Testis (tissue), 2 donors: ENCODE measurements at regions not wholly inside any gene's neighbourhood (a gene's known extent, or its start where the extent isn't known, plus 50 kb on each side); places are given as distances from the start of the nearest gene placed in this dataset.

ENCODE experiments used
- DNase-seq: peaks from one replicate; pipeline ENCODE4 v3.0.0-alpha.2; 2019
- H3K27ac ChIP-seq, 2 donors: fragments of 200-600 bp; sonication (generic); one replicate each; pipeline ENCODE4 v1.5.1; 2019
- H3K27me3 ChIP-seq: fragments of 200-600 bp; sonication (generic); one replicate; pipeline ENCODE4 v1.5.1; 2019
- H3K36me3 ChIP-seq: fragments of 200-600 bp; sonication (generic); one replicate; pipeline ENCODE4 v1.5.1; 2017; ENCODE audit warnings: low read depth; ENCODE audit errors: missing control alignments
- H3K4me1 ChIP-seq: fragments of 200-600 bp; sonication (generic); one replicate; pipeline ENCODE4 v1.5.1; 2019
- H3K4me3 ChIP-seq, 2 donors: fragments of 200-600 bp; sonication (generic); one replicate each; pipeline ENCODE4 v1.5.1; 2017 to 2019
- H3K9me3 ChIP-seq: fragments of 200-600 bp; sonication (generic); one replicate; pipeline ENCODE4 v1.5.1; 2017
- CTCF ChIP-seq, 3 experiments: fragments of 450-650 bp in 2 of 3; fragments of 200-600 bp in 1 of 3; sonication (generic) in 1 of 3; IDR thresholded peaks; one replicate each; pipeline ENCODE4 v1.5.1; 2016 to 2019; ENCODE audit warnings: antibody characterized with exemption in 3 of 3, mild to moderate bottlenecking in 2 of 3, moderate library complexity in 1 of 3
- POLR2A ChIP-seq: fragments of 450-650 bp; IDR thresholded peaks from one replicate; pipeline ENCODE4 v1.6.1; 2017; ENCODE audit warnings: antibody characterized with exemption, mild to moderate bottlenecking, moderate library complexity
- WGBS, 2 donors: methylation state at CpG; one replicate each; pipeline ENCODE4 v1.1.5; 2018; 5-methylcytosine and 5-hydroxymethylcytosine counted together
- intact Hi-C: fragments of 100-400 bp; cut with DNase I; formaldehyde crosslinking; loops from one replicate; pipeline ENCODE4 v1.15.1; 2023; ENCODE audit warnings: low total_unique reads

GRCh38 chr20:20812136-20812535 lies 99.7 kb upstream of the RALGAPA2 start:
- WGBS, 2 donors: 59 to 67% methylated on average over 5 of the region's 5 CpGs
- H3K27ac ChIP-seq: no peak overlapping the region

GRCh38 chr20:20808016-20808415 lies 95.6 kb upstream of the RALGAPA2 start:
- TF ChIP-seq CTCF (IDR thresholded peaks at IDR 0.05): no peak
- TF ChIP-seq POLR2A: no peak
- Histone ChIP-seq H3K9me3 (no peaks in the 10 kb centered on the region), H3K27me3 (no peaks in the 10 kb centered on the region), H3K4me1 (no peaks in the 10 kb centered on the region), H3K36me3 (no peaks in the 10 kb centered on the region), H3K27ac (no peak overlapping the region), H3K4me3 (no peak overlapping the region)
- 81 to 87% methylated on average over 4 of the region's 4 CpGs for WGBS, 2 donors
- intact Hi-C loops: no loop called here
- no peak for DNase-seq

More at GRCh38 chr20:20812136-20812535, 99.7 kb upstream of the RALGAPA2 start:
- intact Hi-C loops: no loop called here
- TF ChIP-seq CTCF (IDR thresholded peaks at IDR 0.05): no peak
- Histone ChIP-seq H3K4me1 (no peaks in the 10 kb centered on the region), H3K36me3 (no peaks in the 10 kb centered on the region), H3K27me3 (no peaks in the 10 kb centered on the region), H3K9me3 (no peaks in the 10 kb centered on the region), H3K4me3 (no peak overlapping the region)
- no peak for DNase-seq

GRCh38 chr20:20806121-20807095 lies 94.0 kb upstream of the RALGAPA2 start:
- H3K27ac ChIP-seq: no peak overlapping the region
- no peak for DNase-seq
- H3K27me3 ChIP-seq: no peaks in the 10 kb centered on the region
- no peak overlapping the region for H3K4me3 ChIP-seq
- intact Hi-C loops: no loop called here
- TF ChIP-seq CTCF (IDR thresholded peaks at IDR 0.05) (no peak), POLR2A (no peak)
- 79 to 82% methylated on average over 11 to 12 of the region's 12 CpGs for WGBS, 2 donors
- H3K9me3 ChIP-seq: no peaks in the 10 kb centered on the region
- no peaks in the 10 kb centered on the region for H3K4me1 ChIP-seq
- no peaks in the 10 kb centered on the region for H3K36me3 ChIP-seq

GRCh38 chr20:20803011-20803410 lies 90.6 kb upstream of the RALGAPA2 start:
- Histone ChIP-seq H3K27ac (no peak overlapping the region), H3K4me1 (no peaks in the 10 kb centered on the region), H3K9me3 (no peaks in the 10 kb centered on the region), H3K27me3 (no peaks in the 10 kb centered on the region), H3K4me3 (no peak overlapping the region), H3K36me3 (no peaks in the 10 kb centered on the region)
- intact Hi-C loops: no loop called here
- no peak for DNase-seq
- TF ChIP-seq CTCF (IDR thresholded peaks at IDR 0.05): no peak
- no peak for TF ChIP-seq POLR2A
- 84 to 90% methylated on average over 3 of the region's 3 CpGs for WGBS, 2 donors

- Histone ChIP-seq H3K9me3 (no peaks in the 10 kb centered on the region), H3K4me3 (no peak overlapping the region), H3K4me1 (no peaks in the 10 kb centered on the region), H3K27me3 (no peaks in the 10 kb centered on the region), H3K27ac (no peak overlapping the region), H3K36me3 (no peaks in the 10 kb centered on the region)
- 75 to 94% methylated on average over 3 of the region's 3 CpGs for WGBS, 2 donors
- DNase-seq: no peak
- intact Hi-C loops: no loop called here
- no peak for TF ChIP-seq CTCF (IDR thresholded peaks at IDR 0.05)
- no peak for TF ChIP-seq POLR2A
These were observed 89.9 kb upstream of the RALGAPA2 start for GRCh38 chr20:20802328-20802727.
